H1 (cell line): ENCODE measurements at regions not wholly inside any gene's neighbourhood (a gene's known extent, or its start where the extent isn't known, plus 50 kb on each side); places are given as distances from the start of the nearest gene placed in this dataset.

Source experiments
- CTCF ChIA-PET: fragments of 300-600 bp; sonication (Branson Sonifier 250); formaldehyde crosslinking; loops from one replicate; lab custom pipeline; 2021; ENCODE audit not compliant: partially characterized antibody; lab: Charles Lee
- POLR2A ChIA-PET: fragments of 300-600 bp; sonication (Branson Sonifier 250); formaldehyde crosslinking; loops from one replicate; lab custom pipeline; 2021; ENCODE audit warnings: inconsistent platforms; ENCODE audit not compliant: partially characterized antibody; lab: Charles Lee
- DNase-seq, 2 experiments: peaks; one replicate each; pipeline versions ENCODE4 v3.0.0 to v3.0.0-alpha.2; 2010 to 2022; ENCODE audit warnings: low spot score in 2 of 2, low read depth in 1 of 2, mixed read lengths in 1 of 2
- FAIRE-seq: peaks from 2 replicates; lab custom pipeline; 2011; peaks lifted over from hg19 to GRCh38; lab: Jason Lieb, UNC
- H2AFZ ChIP-seq: 2 replicates; pipeline ENCODE4 v1.8.1; 2012; ENCODE audit warnings: low read length, inconsistent platforms
- H2AK5ac ChIP-seq: 2 replicates; pipeline ENCODE4 v1.6.1; 2013; ENCODE audit warnings: low read depth, low read length
- H2BK120ac ChIP-seq: replicated peaks from 2 replicates; pipeline ENCODE3; 2013; ENCODE audit warnings: low read depth, low read length, inconsistent platforms
- H2BK12ac ChIP-seq: 2 replicates; pipeline ENCODE4 v1.6.1; 2013; ENCODE audit warnings: low read depth, low read length
- H2BK15ac ChIP-seq: 2 replicates; pipeline ENCODE4 v1.6.1; 2013; ENCODE audit warnings: low read length
- H2BK20ac ChIP-seq: 2 replicates; pipeline ENCODE4 v1.6.1; 2013; ENCODE audit warnings: low read length
- H2BK5ac ChIP-seq: 2 replicates; pipeline ENCODE4 v1.6.1; 2013; ENCODE audit warnings: low read depth, low read length
- H3K14ac ChIP-seq: 2 replicates; pipeline ENCODE4 v1.6.1; 2013; ENCODE audit warnings: inconsistent platforms; ENCODE audit not compliant: insufficient read length
- H3K18ac ChIP-seq: 2 replicates; pipeline ENCODE4 v1.6.1; 2013; ENCODE audit warnings: low read length; ENCODE audit errors: extremely low read depth
- H3K23ac ChIP-seq: 2 replicates; pipeline ENCODE4 v1.6.1; 2013; ENCODE audit warnings: inconsistent platforms; ENCODE audit not compliant: insufficient read length
- H3K23me2 ChIP-seq: 2 replicates; pipeline ENCODE4 v1.6.1; 2013; ENCODE audit warnings: low read depth, low read length
- H3K27ac ChIP-seq: 2 replicates; pipeline ENCODE4 v1.6.1; 2011; ENCODE audit warnings: low read depth, low read length, inconsistent platforms
- H3K27me3 ChIP-seq, 4 experiments: replicated peaks in 1 of 4; 1 replicate in 1 of 4; 2 replicates in 3 of 4; pipeline versions ENCODE4 v1.6.1 to v1.8.1; 2011 to 2013; ENCODE audit warnings: low read length in 3 of 4, mild to moderate bottlenecking in 3 of 4, inconsistent platforms in 2 of 4, mixed read lengths in 2 of 4, moderate library complexity in 1 of 4; ENCODE audit not compliant: control insufficient read depth in 3 of 4, insufficient read depth in 3 of 4; ENCODE audit errors: extremely low read depth in 1 of 4
- H3K36me3 ChIP-seq, 4 experiments: 2 replicates each; pipeline versions ENCODE4 v1.6.1 to v1.8.1; 2011 to 2013; ENCODE audit warnings: mild to moderate bottlenecking in 4 of 4, low read length in 3 of 4, moderate library complexity in 2 of 4, control low read depth in 1 of 4, inconsistent platforms in 1 of 4; ENCODE audit not compliant: insufficient read depth in 4 of 4, control insufficient read depth in 2 of 4
- H3K4ac ChIP-seq: replicated peaks from 2 replicates; pipeline ENCODE3; 2013; ENCODE audit warnings: low read length, low read depth, mixed read lengths, inconsistent platforms; ENCODE audit not compliant: insufficient read length
- H3K4me1 ChIP-seq, 4 experiments: replicated peaks in 1 of 4; 1 replicate in 1 of 4; 2 replicates in 3 of 4; pipeline versions ENCODE4 v1.6.1 to v1.8.1; 2011 to 2013; ENCODE audit warnings: low read length in 3 of 4, inconsistent platforms in 2 of 4, mixed read lengths in 1 of 4; ENCODE audit not compliant: insufficient read depth in 4 of 4, control insufficient read depth in 3 of 4
- H3K4me2 ChIP-seq, 2 experiments: 2 replicates each; pipeline versions ENCODE4 v1.6.1 to v1.8.1; 2011 to 2013; ENCODE audit warnings: low read depth in 2 of 2, low read length in 2 of 2, control low read depth in 1 of 2, inconsistent platforms in 1 of 2, mild to moderate bottlenecking in 1 of 2; ENCODE audit not compliant: insufficient read depth in 1 of 2
- H3K4me3 ChIP-seq, 4 experiments: fragments of 200-600, 300-600 bp in 1 of 4; sonication (generic), shearing (Covaris generic), sonication (Bioruptor Twin) in 1 of 4; 2 replicates each; pipeline versions ENCODE4 v1.5.1 to v1.8.1; 2011 to 2016; ENCODE audit warnings: low read length in 4 of 4, low read depth in 3 of 4, control low read depth in 2 of 4, inconsistent platforms in 2 of 4, mild to moderate bottlenecking in 2 of 4, mixed read lengths in 1 of 4, moderate library complexity in 1 of 4; ENCODE audit not compliant: insufficient read depth in 2 of 4; ENCODE audit errors: extremely low read depth in 1 of 4
- H3K56ac ChIP-seq: replicated peaks from 2 replicates; pipeline ENCODE3; 2013; ENCODE audit warnings: low read depth, mild to moderate bottlenecking, mixed read lengths, low read length, inconsistent platforms; ENCODE audit not compliant: insufficient read length
- H3K79me1 ChIP-seq: 2 replicates; pipeline ENCODE4 v1.6.1; 2013; ENCODE audit warnings: low read depth, low read length, control low read depth
- H3K79me2 ChIP-seq, 2 experiments: 2 replicates each; pipeline versions ENCODE4 v1.6.1 to v1.8.1; 2012 to 2013; ENCODE audit warnings: low read length in 2 of 2, mild to moderate bottlenecking in 2 of 2, inconsistent platforms in 1 of 2; ENCODE audit not compliant: insufficient read depth in 2 of 2, control insufficient read depth in 1 of 2
- H3K9ac ChIP-seq, 4 experiments: replicated peaks in 1 of 4; 1 replicate in 1 of 4; 2 replicates in 3 of 4; pipeline versions ENCODE4 v1.6.1 to v1.8.1; 2011 to 2013; ENCODE audit warnings: low read depth in 3 of 4, low read length in 3 of 4, control low read depth in 2 of 4, mild to moderate bottlenecking in 2 of 4, moderate library complexity in 2 of 4, inconsistent platforms in 1 of 4; ENCODE audit errors: extremely low read depth in 1 of 4
- H3K9me3 ChIP-seq, 2 experiments: 2 replicates each; pipeline versions ENCODE4 v1.6.1 to v1.8.1; 2012 to 2013; ENCODE audit warnings: mild to moderate bottlenecking in 2 of 2, moderate library complexity in 2 of 2, control low read depth in 1 of 2, inconsistent platforms in 1 of 2, low read depth in 1 of 2, low read length in 1 of 2, mixed read lengths in 1 of 2; ENCODE audit not compliant: insufficient read depth in 2 of 2
- H4K20me1 ChIP-seq, 2 experiments: replicated peaks in 1 of 2; 2 replicates each; pipeline versions ENCODE3 to v1.8.1; 2011 to 2013; ENCODE audit warnings: inconsistent platforms in 2 of 2, low read length in 2 of 2, mild to moderate bottlenecking in 1 of 2; ENCODE audit not compliant: insufficient read depth in 2 of 2, control insufficient read depth in 1 of 2
- H4K5ac ChIP-seq: 2 replicates; pipeline ENCODE4 v1.6.1; 2013; ENCODE audit warnings: low read length, low read depth, mixed read lengths, inconsistent platforms; ENCODE audit not compliant: insufficient read length
- H4K8ac ChIP-seq: 2 replicates; pipeline ENCODE4 v1.8.0; 2013; ENCODE audit warnings: mild to moderate bottlenecking, moderate library complexity, low read length, inconsistent platforms; ENCODE audit not compliant: insufficient read depth; ENCODE audit errors: extremely low read depth
- H4K91ac ChIP-seq: replicated peaks from 2 replicates; pipeline ENCODE3; 2013; ENCODE audit warnings: low read length, mixed read lengths, inconsistent platforms; ENCODE audit not compliant: insufficient read length
- SIRT6 ChIP-seq: IDR thresholded peaks from one replicate; pipeline ENCODE4 v1.7.1; 2012; ENCODE audit warnings: low read length, inconsistent platforms
- WGBS, 2 experiments: shearing (Covaris generic) in 1 of 2; methylation state at CpG; one replicate each; pipeline versions ENCODE4 v1.1.6 to v1.1.7; 2013 to 2015; ENCODE audit warnings: low lambda C conversion rate in 2 of 2, mixed read lengths in 2 of 2, inconsistent platforms in 1 of 2, low coverage in 1 of 2, missing lambda C conversion rate in 1 of 2; ENCODE audit not compliant: insufficient replicate concordance in 2 of 2, insufficient coverage in 1 of 2, insufficient read length in 1 of 2; ENCODE audit errors: extremely low coverage in 1 of 2, missing lambda C conversion rate in 1 of 2; 5-methylcytosine and 5-hydroxymethylcytosine counted together

DNA sequence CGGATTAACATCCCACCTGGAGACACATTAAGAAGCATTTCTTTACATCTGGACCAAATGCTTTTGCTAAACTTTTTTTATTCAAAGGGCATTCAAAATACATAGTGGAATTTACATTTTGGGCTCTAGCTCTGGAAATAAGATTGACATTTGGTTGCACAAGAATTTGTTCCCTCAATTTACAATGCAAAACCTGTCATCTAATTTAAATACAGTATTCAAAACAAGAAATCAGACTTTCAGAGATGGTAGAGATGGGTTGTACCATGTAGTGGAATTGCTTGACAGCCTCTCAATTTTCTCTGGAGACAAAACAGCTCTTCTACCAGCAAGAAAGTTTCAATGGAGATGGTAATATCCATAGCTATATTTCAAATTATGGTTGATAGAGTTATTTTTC, 275.8 kb downstream of the ATP23 start:
- CTCF ChIA-PET: no interaction called here
- Histone ChIP-seq H4K91ac (no peak overlapping the region), H2BK12ac (no peak overlapping the region)
- no peak for TF ChIP-seq SIRT6

More for the DNA sequence above, 275.8 kb downstream of the ATP23 start:
- Histone ChIP-seq H3K4me1 (no peaks in the 10 kb centered on the region), H4K20me1 (no peaks in the 10 kb centered on the region), H3K14ac (no peak overlapping the region), H2AK5ac (no peak overlapping the region), H2BK20ac (no peak overlapping the region), H2AFZ (no peak overlapping the region), H3K23ac (no peak overlapping the region), H2BK5ac (no peak overlapping the region), H3K4me2 (no peak overlapping the region), H3K18ac (no peak overlapping the region), H2BK15ac (no peak overlapping the region), H3K56ac (no peak overlapping the region), H2BK120ac (no peak overlapping the region), H3K4me3 (no peak overlapping the region), H3K79me1 (no peaks in the 10 kb centered on the region), H3K9ac (no peak overlapping the region), H3K36me3 (no peaks in the 10 kb centered on the region), H4K8ac (no peak overlapping the region), H3K27ac (no peak overlapping the region), H4K5ac (no peak overlapping the region), H3K4ac (no peak overlapping the region), H3K9me3 (no peaks in the 10 kb centered on the region), H3K27me3 (no peaks in the 10 kb centered on the region), H3K23me2 (no peaks in the 10 kb centered on the region; the same call in 1 of the 2 replicates), H3K79me2 (no peaks in the 10 kb centered on the region)
- DNase-seq: no peak
- 95% methylated on average over 1 of the region's 1 CpG; no CpG with 5 or more reads in 1 of the 2 experiments for WGBS, 2 experiments
- no peak for FAIRE-seq
- POLR2A ChIA-PET: no interaction called here
